GM21360 (cell line): ENCODE measurements at regions not wholly inside any gene's neighbourhood (a gene's known extent, or its start where the extent isn't known, plus 50 kb on each side); places are given as distances from the start of the nearest gene placed in this dataset.

Experiments
- ATAC-seq: cut with Tn5 transposase; IDR thresholded peaks from one replicate; pipeline ENCODE4 v1.9.1; 2021; ENCODE audit warnings: mild to moderate bottlenecking, moderate library complexity; ENCODE audit not compliant: unreplicated experiment

DNA sequence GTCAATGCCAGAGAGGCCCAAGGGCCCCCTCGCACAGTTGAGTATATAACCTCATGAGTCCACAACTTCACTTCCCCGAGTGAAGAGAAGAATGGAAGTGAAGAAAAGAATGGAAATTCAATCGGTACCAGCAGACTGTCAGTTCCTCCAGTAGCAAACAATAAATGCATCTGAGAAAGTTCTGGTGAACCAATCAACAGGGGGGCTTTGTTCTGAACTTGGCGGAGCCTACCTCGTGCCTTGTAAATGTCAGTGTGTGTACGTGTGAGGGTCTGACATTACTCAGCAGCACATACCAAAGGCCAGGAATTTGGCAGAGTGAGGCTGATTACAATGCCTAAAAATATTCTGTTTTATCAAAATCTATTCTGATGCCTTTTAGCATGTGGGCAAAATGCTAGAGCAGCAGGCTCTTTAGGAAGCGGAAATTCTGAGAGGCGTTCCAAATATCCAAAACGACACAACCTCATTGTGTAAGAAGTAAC, 238.5 kb downstream of the LTN1 start:
- ATAC-seq = no peak

DNA sequence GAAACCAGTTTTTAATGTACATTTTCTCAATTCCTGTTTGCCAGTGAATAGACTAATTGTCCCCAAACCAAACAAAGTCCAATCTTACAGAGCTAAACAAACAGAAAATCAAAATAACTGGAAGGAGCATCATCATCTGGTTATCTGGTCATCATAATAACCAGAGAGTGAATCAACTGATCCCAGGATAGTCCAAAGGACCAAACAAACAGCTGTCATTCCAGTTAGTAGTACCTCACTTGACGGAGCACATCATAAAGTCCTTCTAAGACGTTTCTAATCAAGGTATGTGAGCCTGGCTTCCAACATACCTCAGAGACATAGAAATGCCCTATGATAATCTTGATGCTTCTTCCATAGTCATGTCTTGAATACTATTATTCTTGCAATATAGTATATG, 240.5 kb downstream of the LTN1 start:
- ATAC-seq = no peak

DNA sequence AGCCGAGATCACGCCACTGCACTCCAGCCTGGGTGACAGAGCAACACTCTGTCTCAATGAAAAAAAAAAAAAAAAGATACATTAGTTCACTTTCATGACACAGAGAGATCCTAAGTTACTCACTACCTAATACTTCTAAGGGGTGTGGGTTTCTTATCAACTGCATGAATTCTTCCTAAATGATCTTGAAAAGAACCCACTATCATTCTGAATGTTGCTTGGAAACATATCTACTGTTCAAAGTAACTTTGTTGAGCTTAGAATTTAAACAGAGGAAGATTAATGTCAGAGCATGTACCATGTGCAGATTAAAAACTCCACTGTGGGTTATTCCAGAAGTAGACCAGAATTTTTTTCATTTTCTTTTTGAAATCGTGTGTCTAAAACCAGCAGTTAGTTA, 241.5 kb downstream of the LTN1 start:
- no peak for ATAC-seq

DNA sequence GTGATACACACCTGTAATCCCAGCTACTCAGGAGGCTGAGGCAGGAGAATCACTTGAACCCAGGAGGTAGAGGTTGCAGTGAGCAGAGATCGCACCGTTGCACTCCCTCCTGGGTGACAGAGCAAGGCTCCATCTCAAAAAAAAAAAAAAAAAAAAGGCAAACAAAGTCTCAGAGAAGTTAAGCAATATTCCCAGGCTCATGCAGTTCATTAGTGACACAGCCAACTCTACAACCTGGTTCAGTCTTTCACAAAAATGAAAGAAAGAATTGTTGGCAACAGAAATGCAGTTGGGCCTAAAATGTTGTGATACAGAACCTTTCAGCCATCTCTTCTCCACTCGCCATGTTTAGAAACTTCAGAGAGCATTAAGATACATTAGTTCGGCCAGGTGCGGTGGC, 242.1 kb downstream of the LTN1 start:
- ATAC-seq = no peak

DNA sequence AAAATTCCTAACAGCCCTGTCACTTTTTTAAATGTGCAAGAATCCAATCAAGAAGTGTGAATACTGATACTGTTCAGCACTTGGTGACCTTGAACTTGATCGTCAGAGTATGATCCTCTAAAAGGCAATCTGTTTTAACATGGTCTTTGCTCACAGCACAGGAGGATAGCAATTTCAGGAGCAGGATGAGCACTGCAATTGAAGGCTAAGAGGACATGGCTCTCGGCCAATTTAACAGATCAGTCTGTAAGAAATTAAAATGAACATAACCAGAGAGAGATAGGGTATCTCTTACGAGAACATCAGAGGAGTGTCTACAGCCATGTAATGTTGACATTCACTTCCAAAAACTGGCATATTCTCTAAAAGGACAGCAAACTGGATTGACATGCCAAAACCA, 243.1 kb downstream of the LTN1 start:
- ATAC-seq = no peak

DNA sequence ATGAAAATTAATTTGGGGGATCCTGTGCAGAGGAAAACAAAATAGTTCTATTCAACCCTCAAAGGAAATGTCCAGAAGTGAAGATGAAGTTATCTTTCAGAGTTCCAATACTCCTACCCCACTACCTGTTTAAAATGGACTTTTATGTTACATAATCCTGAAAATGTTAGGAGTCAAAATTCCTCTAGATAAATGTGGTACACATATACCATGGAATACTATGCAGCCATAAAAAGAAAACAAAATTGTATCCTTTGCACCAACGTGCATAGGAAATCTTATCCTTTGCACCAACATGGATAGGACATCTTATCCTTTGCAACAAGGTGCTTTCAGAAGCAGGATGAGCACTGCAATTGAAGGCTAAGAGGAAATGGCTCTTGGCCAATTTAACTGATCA, 245.2 kb downstream of the LTN1 start:
- no peak for ATAC-seq

DNA sequence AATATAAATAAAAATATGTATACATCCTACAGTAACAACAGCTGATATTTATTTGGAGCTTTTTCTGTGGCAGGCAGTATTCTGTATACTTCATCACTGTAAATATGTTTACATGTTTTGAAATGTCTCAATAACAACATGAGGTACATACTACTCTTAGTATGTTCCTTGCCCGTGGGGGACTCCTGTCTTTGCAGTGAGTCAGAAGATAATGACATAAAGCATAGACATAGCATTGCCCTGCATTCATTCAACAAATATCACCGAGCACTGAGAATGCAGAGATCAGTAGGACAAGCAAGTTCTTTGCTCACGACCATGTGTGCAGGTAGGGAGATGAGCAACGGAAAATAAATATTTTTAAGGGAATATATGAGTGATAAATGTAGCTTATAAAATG, 246.5 kb downstream of the LTN1 start:
- no peak for ATAC-seq

DNA sequence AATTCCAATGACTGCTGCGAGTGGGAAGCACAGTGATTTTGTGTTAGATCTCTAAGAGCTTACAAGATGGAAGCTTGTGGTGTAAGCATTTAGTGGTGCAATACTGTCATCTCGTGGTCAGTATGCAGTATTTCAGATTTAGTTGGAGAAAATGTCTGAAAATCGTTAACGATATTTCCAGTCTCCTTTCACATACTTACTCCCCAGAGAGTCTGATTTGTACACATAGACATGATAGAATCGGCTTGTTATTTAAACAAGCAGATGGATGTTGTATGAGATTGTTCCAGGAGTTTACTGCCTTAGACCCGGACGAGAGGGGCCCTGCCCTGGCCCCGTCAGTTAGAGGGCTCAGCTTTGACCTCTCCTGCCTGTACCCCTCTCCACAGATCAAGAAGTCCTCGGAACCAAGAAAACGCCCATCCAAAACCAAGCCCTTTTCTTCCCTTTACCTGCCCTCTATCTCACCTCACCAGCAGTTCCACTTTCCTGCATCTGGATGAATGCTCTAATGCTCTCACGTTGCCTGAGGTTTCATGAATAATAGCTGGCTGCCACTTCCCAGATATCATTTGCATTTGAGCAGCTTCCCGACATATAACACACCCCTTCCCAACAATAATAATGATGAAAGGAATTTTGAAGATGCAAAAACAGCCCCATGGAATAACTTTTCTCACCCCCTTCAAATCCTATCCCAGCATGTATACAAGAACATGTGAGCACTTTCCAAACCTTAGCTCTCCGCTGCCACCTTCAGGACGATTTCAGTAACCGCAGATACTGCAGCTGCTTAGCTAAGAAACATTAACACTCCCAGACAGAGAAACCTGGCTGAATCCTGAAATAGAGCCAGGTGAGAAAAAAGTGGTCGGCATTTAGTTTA, 247.3 kb downstream of the LTN1 start:
- peak; percentile 82 for ATAC-seq

DNA sequence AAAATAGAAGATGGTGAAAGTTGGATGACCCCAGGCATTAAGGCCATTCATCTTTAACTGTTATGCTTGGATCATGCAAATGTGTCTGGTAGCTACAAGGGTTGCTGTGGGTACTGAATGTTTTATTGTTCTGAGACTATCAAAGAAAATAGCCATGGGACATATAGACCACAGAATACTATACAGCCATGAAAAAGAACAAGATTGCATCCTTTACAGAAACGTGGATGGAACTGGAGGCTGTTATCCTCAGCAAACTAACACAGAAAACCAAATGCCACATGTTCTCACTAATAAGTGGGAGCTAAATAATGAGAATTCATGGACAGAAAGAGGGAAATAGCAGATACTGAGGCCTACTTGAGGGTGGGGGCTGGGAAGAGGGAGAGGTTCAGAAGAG, 249.0 kb downstream of the LTN1 start:
- no peak for ATAC-seq

DNA sequence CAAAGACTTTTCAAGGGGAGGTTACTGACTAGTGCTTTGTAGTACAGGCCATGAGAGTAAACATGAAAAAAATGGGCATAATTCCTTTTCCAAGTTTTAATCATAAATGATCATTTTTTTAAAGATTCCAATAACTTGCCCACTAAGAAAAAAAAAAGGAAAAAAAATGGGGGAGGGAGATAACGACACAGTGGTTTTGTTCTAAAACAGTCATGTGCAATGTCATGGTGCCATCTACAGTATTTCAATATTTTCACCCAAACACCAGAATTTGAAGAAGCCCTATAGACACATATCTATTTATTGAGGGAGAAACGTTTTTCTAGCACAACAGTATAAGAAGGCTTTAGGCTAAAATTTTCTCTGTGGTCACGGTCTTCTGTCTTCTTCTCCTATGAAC, 250.2 kb downstream of the LTN1 start:
- no peak for ATAC-seq

DNA sequence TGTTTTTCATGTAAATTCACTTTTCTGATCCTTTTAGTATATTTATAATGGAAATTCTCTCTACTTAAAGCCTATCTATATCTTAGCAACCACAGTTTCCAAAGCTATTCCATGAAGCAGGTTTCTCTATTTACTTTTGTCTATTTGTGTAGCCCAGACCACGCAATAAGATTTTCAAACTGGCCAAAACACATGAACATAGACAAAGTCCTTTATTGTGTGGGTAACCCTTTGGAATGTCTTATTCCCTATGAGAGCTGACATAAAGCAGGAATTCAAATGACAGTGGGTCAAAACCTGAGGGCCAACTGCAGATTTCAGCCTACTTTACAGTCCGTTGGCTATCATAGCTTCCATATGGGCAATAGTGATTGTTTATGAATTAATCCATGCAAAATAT, 252.6 kb downstream of the LTN1 start:
- no peak for ATAC-seq

DNA sequence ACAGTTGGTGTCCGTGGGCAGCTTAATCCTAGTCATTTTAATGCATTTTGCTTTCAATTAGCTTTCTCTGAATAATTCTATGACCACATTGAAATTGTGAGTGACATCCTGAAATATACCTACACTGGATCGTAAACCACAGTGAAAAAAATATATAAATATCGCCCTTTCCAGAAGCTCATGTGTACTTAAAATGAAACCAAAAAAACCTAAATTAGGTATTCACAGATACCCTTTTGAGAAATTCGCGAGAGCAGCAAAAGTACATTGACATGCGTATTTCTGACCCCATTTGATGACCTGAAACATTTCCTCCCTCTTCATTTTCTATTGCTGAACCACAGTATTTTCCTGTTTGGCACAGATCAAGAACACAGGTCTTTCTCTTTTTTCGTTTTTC, 253.8 kb downstream of the LTN1 start:
- peak; percentile 77 for ATAC-seq

DNA sequence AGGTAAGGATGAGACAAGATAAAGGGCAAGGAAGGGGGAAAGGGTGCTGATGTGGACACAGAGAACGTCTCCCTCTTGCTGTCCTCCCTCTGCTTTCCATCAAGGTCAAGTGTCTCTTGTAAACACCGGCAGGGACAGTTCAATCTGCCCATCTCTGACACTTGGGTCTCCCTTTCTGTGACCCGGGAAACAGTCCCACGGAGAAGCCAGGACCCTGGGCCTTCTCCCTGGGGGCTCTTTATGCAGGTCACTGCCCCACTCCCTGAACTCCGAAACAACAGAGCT, 254.3 kb downstream of the LTN1 start:
- ATAC-seq = no peak

DNA sequence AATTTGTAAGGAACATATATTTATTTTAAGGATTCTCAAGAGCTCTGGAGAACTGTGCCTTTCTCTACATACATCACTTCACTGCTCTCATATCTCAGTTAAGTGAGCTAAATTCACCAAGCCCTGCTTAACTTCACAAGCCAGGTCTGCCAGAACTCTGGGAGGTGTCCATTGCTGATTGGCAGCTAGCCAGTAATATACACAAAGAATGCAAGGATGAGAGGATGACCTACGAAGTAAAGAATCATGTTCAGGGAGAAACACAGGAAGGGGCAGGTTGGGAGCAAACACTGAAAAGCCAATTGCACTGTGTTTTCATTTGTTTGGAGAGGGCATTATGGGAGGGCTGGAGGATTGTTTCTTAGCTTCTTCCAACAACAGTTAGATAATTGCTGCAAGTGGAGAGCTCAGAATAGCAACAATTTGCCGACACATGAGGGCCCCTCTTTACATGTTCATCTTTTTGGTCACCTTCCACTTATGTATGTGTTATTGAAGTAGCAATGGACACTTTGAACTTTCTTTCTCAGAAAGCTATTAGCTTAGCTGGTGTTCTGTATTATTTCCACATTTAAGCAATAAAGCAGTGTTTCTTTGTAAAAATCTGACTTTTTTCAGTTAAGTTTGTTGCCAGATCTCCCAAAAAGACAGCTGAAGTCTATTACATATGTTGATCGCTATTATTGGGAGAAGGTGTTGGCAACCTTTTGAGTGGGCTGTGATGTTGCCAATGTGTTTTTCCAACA, 254.8 kb downstream of the LTN1 start:
- ATAC-seq = no peak

DNA sequence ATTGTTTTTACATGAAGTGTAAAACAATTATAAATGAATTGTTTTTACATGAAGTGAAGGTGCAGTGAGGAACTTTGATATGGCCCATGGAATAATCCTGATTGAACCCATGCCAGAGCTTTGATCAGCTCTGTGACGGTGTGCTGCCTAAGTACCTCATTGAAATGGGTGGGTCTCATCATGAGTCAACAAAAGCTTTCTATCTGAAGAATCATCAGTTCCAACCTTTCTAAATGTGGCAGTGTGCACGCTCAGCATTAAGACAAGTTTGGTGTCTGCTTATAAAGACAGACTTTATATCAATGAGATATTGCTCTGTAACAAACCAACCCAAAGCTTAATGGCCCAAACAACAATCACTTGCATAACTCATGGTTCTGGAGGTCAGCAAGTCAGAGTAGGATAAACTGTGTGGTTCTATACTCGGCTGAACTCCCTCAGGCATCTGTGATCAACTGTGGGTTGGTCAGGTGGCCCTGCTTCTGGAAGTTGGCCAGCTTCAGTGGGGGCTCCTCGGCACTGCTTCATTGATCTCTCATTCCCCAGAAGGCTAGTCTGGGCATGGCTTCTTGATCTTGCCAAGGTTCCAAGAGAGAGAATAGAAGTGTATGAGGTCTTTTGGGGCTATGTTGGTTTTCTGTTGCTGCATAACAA, 258.0 kb downstream of the LTN1 start:
- ATAC-seq = no peak

DNA sequence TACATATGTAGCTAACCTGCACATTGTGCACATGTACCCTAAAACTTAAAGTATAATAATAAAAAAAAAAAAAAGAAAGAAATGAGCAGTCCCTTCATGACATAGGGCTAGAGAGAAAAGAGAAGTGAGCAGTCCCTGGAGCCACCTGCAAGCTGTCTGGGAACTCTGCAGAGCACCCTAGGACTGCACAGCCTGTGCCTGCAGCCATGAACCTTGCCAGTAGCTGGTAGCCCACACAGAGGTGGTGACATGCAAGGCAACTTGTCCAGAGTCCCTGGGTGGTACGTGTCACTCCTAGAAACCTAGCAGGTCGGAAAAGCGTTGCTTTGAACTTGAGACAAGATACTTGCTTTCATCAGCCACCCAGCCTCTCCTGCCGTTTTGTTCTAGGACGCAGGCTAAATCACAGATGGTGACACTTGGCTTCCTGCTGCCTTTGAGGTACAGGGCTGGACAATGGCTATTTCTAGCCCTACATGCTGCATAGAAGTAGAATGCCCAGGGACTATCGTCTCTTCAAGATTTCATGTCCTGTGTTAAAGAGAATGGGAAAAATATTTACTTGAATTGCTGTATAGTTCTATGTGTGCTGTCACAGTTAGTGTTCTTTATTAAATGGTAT, 260.9 kb downstream of the LTN1 start:
- no peak for ATAC-seq

DNA sequence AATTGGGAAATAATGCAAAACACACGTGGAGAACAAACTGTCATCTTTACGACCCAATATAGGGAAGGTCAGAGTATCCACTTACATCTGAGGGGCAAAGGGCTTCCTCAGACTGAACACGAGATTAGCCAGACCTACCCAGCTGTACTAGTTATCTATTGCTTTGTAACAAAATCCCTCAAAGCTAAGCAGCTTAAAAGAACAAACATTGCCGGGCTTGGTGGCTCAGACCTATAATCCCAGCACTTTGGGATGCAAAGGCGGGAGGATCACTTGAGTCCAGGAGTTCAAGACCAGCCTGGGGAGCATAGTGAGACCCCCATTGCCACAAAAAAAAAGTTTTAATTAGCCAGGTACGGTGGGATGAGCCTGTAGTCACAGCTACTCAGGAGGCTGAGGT, 262.8 kb downstream of the LTN1 start:
- ATAC-seq = no peak

DNA sequence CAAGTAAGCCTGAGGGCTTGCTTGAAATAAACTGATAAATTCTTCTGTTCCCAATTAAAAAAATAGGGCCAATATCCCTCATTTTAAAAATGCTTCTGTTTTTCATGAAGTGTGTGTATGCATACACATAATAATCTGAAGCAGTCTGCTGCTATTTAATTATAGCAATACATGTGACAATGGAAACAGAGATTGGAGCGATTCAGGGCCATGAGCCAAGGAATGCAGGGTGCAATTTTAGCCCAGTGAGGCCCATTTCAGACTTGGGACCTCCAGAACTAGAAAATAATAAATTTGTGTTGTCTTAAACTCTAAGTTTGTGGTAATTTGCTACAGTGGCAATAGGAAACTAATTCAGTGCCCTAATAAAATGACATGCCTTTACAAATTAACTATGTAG, 264.9 kb downstream of the LTN1 start:
- ATAC-seq = no peak

DNA sequence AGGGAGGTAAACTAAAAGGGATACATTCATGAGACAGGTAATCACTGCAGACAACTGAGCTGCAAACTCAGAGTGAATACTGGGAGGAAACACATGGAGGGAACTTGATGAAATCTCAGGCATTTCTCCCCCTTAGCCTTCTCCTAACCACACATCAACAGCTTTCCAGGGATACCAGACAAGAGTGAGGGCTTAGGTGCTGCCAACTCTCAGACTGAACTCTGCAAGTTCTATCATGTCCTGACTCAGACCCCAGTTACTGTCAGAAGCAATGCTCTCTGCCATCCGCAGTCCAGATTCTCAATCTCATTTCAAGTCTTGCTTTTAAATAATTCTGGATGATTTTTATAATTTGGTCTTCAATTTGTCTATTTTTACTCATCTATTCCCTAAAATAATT, 267.3 kb downstream of the LTN1 start:
- ATAC-seq = no peak

DNA sequence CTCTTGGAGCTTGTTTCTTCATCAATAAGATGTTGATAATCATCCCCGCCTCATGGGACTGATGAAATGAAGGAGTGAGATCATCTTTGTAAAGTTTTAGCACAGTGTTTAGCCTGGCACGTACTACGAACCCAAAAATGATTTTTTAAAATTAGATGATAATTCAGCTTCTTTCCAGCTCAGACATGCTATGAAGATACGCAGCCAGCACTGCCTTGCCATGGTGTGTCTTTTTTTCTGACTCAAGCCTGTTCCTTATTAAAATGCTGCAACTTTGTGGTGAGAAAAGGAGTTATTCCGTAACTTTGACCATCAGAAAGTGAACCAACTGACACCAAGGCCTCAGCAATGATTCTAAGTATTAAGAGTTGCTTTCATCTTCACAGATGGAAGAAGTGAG, 269.0 kb downstream of the LTN1 start:
- ATAC-seq = no peak

DNA sequence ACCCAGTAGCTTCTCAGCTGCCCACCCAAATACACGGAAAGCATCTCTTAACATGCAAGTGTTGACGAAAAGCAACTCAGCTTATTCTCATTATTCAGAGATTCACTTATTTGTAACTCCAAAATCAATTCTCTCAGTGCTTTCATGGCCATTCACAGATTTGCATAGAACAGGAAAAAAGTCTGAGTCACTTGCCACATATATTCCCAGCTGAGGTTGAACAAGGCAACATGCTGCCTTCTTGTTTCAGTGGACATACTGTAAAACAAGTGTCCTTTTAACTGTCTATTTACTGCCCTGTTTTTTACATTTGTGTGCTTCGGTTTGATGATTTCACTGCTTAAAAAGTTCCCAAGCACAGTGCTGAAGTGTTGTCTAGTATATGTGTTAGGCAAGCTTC, 273.0 kb downstream of the LTN1 start:
- ATAC-seq = no peak
